Gastroesophageal sphincter (tissue), 3 donors: ENCODE measurements at regions not wholly inside any gene's neighbourhood (a gene's known extent, or its start where the extent isn't known, plus 50 kb on each side); places are given as distances from the start of the nearest gene placed in this dataset.

ENCODE experiments used
- EP300 ChIP-seq: sonication (generic); formaldehyde crosslinking; IDR thresholded peaks from one replicate; pipeline ENCODE4 v1.6.1; 2017; ENCODE audit warnings: antibody characterized with exemption, mild to moderate bottlenecking
- POLR2A ChIP-seq, 2 donors: fragments of 450-650 bp; IDR thresholded peaks; one replicate each; pipeline ENCODE4 v1.6.1; 2017; ENCODE audit warnings: antibody characterized with exemption in 2 of 2, mild to moderate bottlenecking in 2 of 2, moderate library complexity in 1 of 2
- POLR2AphosphoS5 ChIP-seq: sonication (generic); formaldehyde crosslinking; IDR thresholded peaks from one replicate; pipeline ENCODE4 v1.6.1; 2017; ENCODE audit warnings: antibody characterized with exemption
- TF ChIP-seq, protein P1 (sequence below), 4 experiments: fragments of 200-600 bp in 2 of 4; fragments of 450-650 bp in 2 of 4; sonication (generic) in 1 of 4; IDR thresholded peaks; one replicate each; pipeline ENCODE4 v1.5.1; 2017 to 2019; ENCODE audit warnings: antibody characterized with exemption in 4 of 4, mild to moderate bottlenecking in 2 of 4, moderate library complexity in 2 of 4

DNA sequence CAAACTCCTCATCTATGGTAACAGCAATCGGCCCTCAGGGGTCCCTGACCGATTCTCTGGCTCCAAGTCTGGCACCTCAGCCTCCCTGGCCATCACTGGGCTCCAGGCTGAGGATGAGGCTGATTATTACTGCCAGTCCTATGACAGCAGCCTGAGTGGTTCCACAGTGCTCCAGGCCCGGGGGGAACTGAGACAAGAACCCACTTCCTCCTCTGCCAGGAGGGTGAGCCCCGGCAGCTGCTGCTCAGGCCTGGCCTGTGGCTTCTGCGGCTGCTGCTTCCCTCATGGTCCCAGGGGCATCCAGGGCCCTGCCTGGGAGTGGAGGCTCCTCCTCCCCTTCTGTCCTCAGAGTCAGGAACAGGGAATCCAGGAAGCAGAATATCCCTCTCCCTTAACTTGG is 98.4 kb downstream of the ZNF280B start:
- TF ChIP-seq, protein P1, sequence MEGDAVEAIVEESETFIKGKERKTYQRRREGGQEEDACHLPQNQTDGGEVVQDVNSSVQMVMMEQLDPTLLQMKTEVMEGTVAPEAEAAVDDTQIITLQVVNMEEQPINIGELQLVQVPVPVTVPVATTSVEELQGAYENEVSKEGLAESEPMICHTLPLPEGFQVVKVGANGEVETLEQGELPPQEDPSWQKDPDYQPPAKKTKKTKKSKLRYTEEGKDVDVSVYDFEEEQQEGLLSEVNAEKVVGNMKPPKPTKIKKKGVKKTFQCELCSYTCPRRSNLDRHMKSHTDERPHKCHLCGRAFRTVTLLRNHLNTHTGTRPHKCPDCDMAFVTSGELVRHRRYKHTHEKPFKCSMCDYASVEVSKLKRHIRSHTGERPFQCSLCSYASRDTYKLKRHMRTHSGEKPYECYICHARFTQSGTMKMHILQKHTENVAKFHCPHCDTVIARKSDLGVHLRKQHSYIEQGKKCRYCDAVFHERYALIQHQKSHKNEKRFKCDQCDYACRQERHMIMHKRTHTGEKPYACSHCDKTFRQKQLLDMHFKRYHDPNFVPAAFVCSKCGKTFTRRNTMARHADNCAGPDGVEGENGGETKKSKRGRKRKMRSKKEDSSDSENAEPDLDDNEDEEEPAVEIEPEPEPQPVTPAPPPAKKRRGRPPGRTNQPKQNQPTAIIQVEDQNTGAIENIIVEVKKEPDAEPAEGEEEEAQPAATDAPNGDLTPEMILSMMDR (IDR thresholded peaks at IDR 0.05): no peak
- TF ChIP-seq POLR2AphosphoS5: no peak
- no peak for TF ChIP-seq POLR2A (IDR thresholded peaks at IDR 0.05)
- no peak for TF ChIP-seq EP300
